NCI-H1092 treated with DMSO at 0.1 percent for 48 hours (cell line): ENCODE measurements at regions not wholly inside any gene's neighbourhood (a gene's known extent, or its start where the extent isn't known, plus 50 kb on each side); places are given as distances from the start of the nearest gene placed in this dataset.
A peak's percentile ranks its signal among the peaks of the same experiment; 100 is the strongest.

Experiments
- DNase-seq: peaks from one replicate; lab custom pipeline; 2025; lab: John Stamatoyannopoulos, UW

GRCh38 chr17:5635949-5636348 is 51.6 kb upstream of the NLRP1 start:
- no peak for DNase-seq

GRCh38 chr17:5638596-5638995 is 54.3 kb upstream of the NLRP1 start:
- DNase-seq, result no peak

GRCh38 chr17:5640726-5641125 is 56.4 kb upstream of the NLRP1 start:
- no peak for DNase-seq

GRCh38 chr17:5642752-5643151 is 58.4 kb upstream of the NLRP1 start:
- DNase-seq, result no peak

- DNase-seq, result peak; percentile 28
These were observed 59.8 kb upstream of the NLRP1 start for GRCh38 chr17:5644065-5644464.

GRCh38 chr17:5651348-5651747 is 67.0 kb upstream of the NLRP1 start:
- DNase-seq, result no peak

GRCh38 chr17:5661491-5662125 is 77.3 kb upstream of the NLRP1 start:
- no peak for DNase-seq

- no peak for DNase-seq
These were observed 78.2 kb upstream of the NLRP1 start for GRCh38 chr17:5662409-5663085.

- DNase-seq, result no peak
These were observed 80.9 kb upstream of the NLRP1 start for GRCh38 chr17:5665164-5665563.

GRCh38 chr17:5667871-5668270 is 83.6 kb upstream of the NLRP1 start:
- DNase-seq, result peak; percentile 1

GRCh38 chr17:5668557-5669138 is 84.3 kb upstream of the NLRP1 start:
- no peak for DNase-seq

- DNase-seq, result no peak
These were observed 84.9 kb upstream of the NLRP1 start for GRCh38 chr17:5669191-5669590.

GRCh38 chr17:5672141-5672540 is 87.8 kb upstream of the NLRP1 start:
- DNase-seq, result no peak

- no peak for DNase-seq
These were observed 88.6 kb upstream of the NLRP1 start for GRCh38 chr17:5672815-5673430.

- DNase-seq, result no peak
These were observed 91.5 kb upstream of the NLRP1 start for GRCh38 chr17:5675625-5676421.

GRCh38 chr17:5677620-5678019 is 93.3 kb upstream of the NLRP1 start:
- no peak for DNase-seq

- no peak for DNase-seq
These were observed 93.9 kb upstream of the NLRP1 start for GRCh38 chr17:5678171-5678570.

GRCh38 chr17:5680766-5681165 is 96.5 kb upstream of the NLRP1 start:
- no peak for DNase-seq

- no peak for DNase-seq
These were observed 98.9 kb upstream of the NLRP1 start for GRCh38 chr17:5683241-5683640.

GRCh38 chr17:5686074-5686635 is 101.8 kb upstream of the NLRP1 start:
- no peak for DNase-seq

GRCh38 chr17:5687646-5688045 is 103.3 kb upstream of the NLRP1 start:
- DNase-seq, result no peak

GRCh38 chr17:5693821-5694220 is 109.5 kb upstream of the NLRP1 start:
- no peak for DNase-seq
